ENCODE measurements at regions not wholly inside any gene's neighbourhood (a gene's known extent, or its start where the extent isn't known, plus 50 kb on each side); places are given as distances from the start of the nearest gene placed in this dataset.

- H3K27ac ChIP-seq (ENCODE audit: low read depth, low read length), result no peak overlapping the region
- DNase-seq (ENCODE audit: insufficient read length, low spot score, missing footprints), result no peak
- H4K20me1 ChIP-seq (ENCODE audit: insufficient read depth, low read length), result no peaks in the 10 kb centered on the region
- no peak overlapping the region for H3K4me3 ChIP-seq (ENCODE audit: insufficient read depth, low read length)
- H3K9me3 ChIP-seq (ENCODE audit: low read depth, low read length), result no peaks in the 10 kb centered on the region
- no peak overlapping the region for H2AFZ ChIP-seq (ENCODE audit: low read length)
- no peak overlapping the region for H3K4me2 ChIP-seq (ENCODE audit: insufficient read depth, low read length)
- H3K4me1 ChIP-seq (ENCODE audit: insufficient read depth, low read length), result no peaks in the 10 kb centered on the region
- no peak for TF ChIP-seq CTCF (IDR thresholded peaks at IDR 0.05; ENCODE audit: extremely low read depth, low read depth, low read length)
- H3K27me3 ChIP-seq (ENCODE audit: insufficient read depth, low read length), result peaks cover 4% of the 10 kb centered on the region
- no peaks in the 10 kb centered on the region for H3K79me2 ChIP-seq (ENCODE audit: insufficient read depth, low read length)
- no peaks in the 10 kb centered on the region for H3K36me3 ChIP-seq (ENCODE audit: insufficient read depth, low read length)
Measured at GRCh38 chr18:46360866-46361265, 256.7 kb downstream of the HAUS1 start.

- Histone ChIP-seq H3K36me3 (ENCODE audit: insufficient read depth, low read length) (no peaks in the 10 kb centered on the region), H3K9me3 (ENCODE audit: low read depth, low read length) (no peaks in the 10 kb centered on the region), H2AFZ (ENCODE audit: low read length) (no peak overlapping the region), H3K27me3 (ENCODE audit: insufficient read depth, low read length) (peaks cover 4% of the 10 kb centered on the region), H4K20me1 (ENCODE audit: insufficient read depth, low read length) (no peaks in the 10 kb centered on the region), H3K79me2 (ENCODE audit: insufficient read depth, low read length) (no peaks in the 10 kb centered on the region), H3K4me3 (ENCODE audit: insufficient read depth, low read length) (no peak overlapping the region), H3K4me2 (ENCODE audit: insufficient read depth, low read length) (no peak overlapping the region), H3K27ac (ENCODE audit: low read depth, low read length) (no peak overlapping the region), H3K4me1 (ENCODE audit: insufficient read depth, low read length) (no peaks in the 10 kb centered on the region)
- DNase-seq (ENCODE audit: insufficient read length, low spot score, missing footprints), result no peak
- no peak for TF ChIP-seq CTCF (IDR thresholded peaks at IDR 0.05; ENCODE audit: extremely low read depth, low read depth, low read length)
Measured at GRCh38 chr18:46362533-46362932, 258.3 kb downstream of the HAUS1 start.

GRCh38 chr18:46364048-46364447 is 259.9 kb downstream of the HAUS1 start:
- no peaks in the 10 kb centered on the region for H4K20me1 ChIP-seq (ENCODE audit: insufficient read depth, low read length)
- no peaks in the 10 kb centered on the region for H3K79me2 ChIP-seq (ENCODE audit: insufficient read depth, low read length)
- H3K4me3 ChIP-seq (ENCODE audit: insufficient read depth, low read length), result no peak overlapping the region
- H3K36me3 ChIP-seq (ENCODE audit: insufficient read depth, low read length), result no peaks in the 10 kb centered on the region
- no peak overlapping the region for H3K27ac ChIP-seq (ENCODE audit: low read depth, low read length)
- H3K27me3 ChIP-seq (ENCODE audit: insufficient read depth, low read length), result peaks cover 4% of the 10 kb centered on the region
- no peak for TF ChIP-seq CTCF (IDR thresholded peaks at IDR 0.05; ENCODE audit: extremely low read depth, low read depth, low read length)
- H3K9me3 ChIP-seq (ENCODE audit: low read depth, low read length), result no peaks in the 10 kb centered on the region
- H3K4me2 ChIP-seq (ENCODE audit: insufficient read depth, low read length), result no peak overlapping the region
- no peaks in the 10 kb centered on the region for H3K4me1 ChIP-seq (ENCODE audit: insufficient read depth, low read length)
- no peak for DNase-seq (ENCODE audit: insufficient read length, low spot score, missing footprints)
- H2AFZ ChIP-seq (ENCODE audit: low read length), result no peak overlapping the region

- TF ChIP-seq CTCF (IDR thresholded peaks at IDR 0.05; ENCODE audit: extremely low read depth, low read depth, low read length), result no peak
- Histone ChIP-seq H2AFZ (ENCODE audit: low read length) (no peak overlapping the region), H3K79me2 (ENCODE audit: insufficient read depth, low read length) (no peaks in the 10 kb centered on the region), H3K9me3 (ENCODE audit: low read depth, low read length) (no peaks in the 10 kb centered on the region), H3K27ac (ENCODE audit: low read depth, low read length) (no peak overlapping the region), H3K36me3 (ENCODE audit: insufficient read depth, low read length) (no peaks in the 10 kb centered on the region), H3K4me2 (ENCODE audit: insufficient read depth, low read length) (no peak overlapping the region), H4K20me1 (ENCODE audit: insufficient read depth, low read length) (no peaks in the 10 kb centered on the region), H3K4me3 (ENCODE audit: insufficient read depth, low read length) (no peak overlapping the region), H3K4me1 (ENCODE audit: insufficient read depth, low read length) (no peaks in the 10 kb centered on the region), H3K27me3 (ENCODE audit: insufficient read depth, low read length) (peaks cover 4% of the 10 kb centered on the region)
- no peak for DNase-seq (ENCODE audit: insufficient read length, low spot score, missing footprints)
Measured at GRCh38 chr18:46366201-46366600, 262.0 kb downstream of the HAUS1 start.

All from osteoblast (primary cell).